ENCODE measurements at regions not wholly inside any gene's neighbourhood (a gene's known extent, or its start where the extent isn't known, plus 50 kb on each side); places are given as distances from the start of the nearest gene placed in this dataset.

DNA sequence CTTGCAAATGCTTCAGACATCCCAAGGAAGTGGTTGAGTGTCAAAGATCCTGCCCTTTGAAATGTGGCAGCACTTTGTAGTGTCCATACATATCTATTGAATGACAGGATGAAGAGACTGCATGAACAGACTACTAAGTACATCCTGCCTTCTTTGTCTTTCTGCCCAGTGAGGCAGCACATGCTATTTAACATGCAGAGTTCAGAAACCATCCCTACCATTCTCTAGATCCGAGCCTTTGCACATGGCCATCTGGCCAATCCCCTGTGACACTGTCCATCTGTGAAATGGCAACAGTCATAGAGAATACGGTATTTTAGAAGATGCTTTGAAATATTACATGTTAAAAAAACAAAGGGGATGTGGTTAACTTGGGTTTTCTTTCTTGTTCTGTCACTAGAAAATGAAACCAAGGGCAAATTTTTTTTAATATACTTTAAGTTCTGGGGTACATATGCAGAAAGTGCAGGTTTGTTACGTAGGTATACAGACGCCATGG is 519.6 kb downstream of the NTRK3 start:
- no peaks in the 10 kb centered on the region for H3K9me3 ChIP-seq (ENCODE audit: control insufficient read depth, low read length)
- 83 to 100% methylated on average over 2 to 3 of the region's 4 CpGs for WGBS, 2 experiments (ENCODE audit: insufficient coverage in 2 of 2)
- H3K27ac ChIP-seq (ENCODE audit: low read depth, low read length, severe bottlenecking), result no peak overlapping the region
- H3K4me3 ChIP-seq (ENCODE audit: extremely low read depth, insufficient read depth, low read length, poor library complexity, severe bottlenecking), result no peak overlapping the region
- H3K4me1 ChIP-seq (ENCODE audit: control insufficient read depth, insufficient read depth, low read length, poor library complexity, severe bottlenecking), result peaks cover 35% of the 10 kb centered on the region
- H3K36me3 ChIP-seq (ENCODE audit: control insufficient read depth, insufficient read depth, low read length), result no peaks in the 10 kb centered on the region

DNA sequence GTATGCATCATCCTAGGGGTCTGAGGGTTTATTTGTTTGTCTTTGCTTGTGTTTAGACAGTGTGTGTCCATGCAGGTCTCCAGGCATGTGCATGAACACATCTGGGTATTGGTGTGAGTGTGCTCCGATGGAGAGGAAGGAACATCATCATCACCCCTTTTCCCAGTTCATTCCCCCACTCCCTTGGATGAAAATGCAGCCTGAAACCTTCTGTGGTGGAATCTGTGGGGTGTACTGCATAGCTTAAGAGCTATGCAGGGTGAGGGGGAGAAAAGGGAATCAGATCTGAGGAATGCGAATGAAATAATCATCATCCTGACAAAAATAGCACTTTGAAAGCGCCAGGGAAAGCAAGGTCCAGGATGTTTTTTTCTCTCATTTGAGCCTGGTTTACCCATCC is 520.1 kb downstream of the NTRK3 start:
- Histone ChIP-seq H3K36me3 (ENCODE audit: control insufficient read depth, insufficient read depth, low read length) (no peaks in the 10 kb centered on the region), H3K4me1 (ENCODE audit: control insufficient read depth, insufficient read depth, low read length, poor library complexity, severe bottlenecking) (peaks cover 38% of the 10 kb centered on the region), H3K9me3 (ENCODE audit: control insufficient read depth, low read length) (no peaks in the 10 kb centered on the region), H3K27ac (ENCODE audit: low read depth, low read length, severe bottlenecking) (no peak overlapping the region), H3K4me3 (ENCODE audit: extremely low read depth, insufficient read depth, low read length, poor library complexity, severe bottlenecking) (no peak overlapping the region)
- WGBS, 2 experiments (ENCODE audit: insufficient coverage in 2 of 2), result 71 to 90% methylated on average over 2 of the region's 3 CpGs

DNA sequence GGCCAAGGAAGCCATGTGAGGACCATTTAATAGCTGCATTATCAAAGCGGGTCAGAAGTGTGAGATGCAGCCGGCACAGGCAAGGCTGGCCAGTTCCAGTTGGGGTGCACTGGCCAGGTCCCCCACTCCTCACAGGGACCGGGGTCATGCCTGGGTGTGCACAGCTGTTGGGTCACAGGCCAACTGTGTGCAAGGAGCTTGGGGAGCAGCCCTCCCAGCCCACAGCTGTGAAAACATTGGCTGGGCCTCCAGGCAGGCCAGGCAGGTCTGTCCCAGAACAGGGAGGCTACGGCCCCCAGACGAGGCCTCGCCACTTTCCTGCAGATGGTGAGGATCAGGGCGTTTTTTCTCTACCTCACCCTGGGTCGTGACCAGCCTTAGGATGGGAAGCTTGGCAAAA is 521.0 kb downstream of the NTRK3 start:
- Histone ChIP-seq H3K4me3 (ENCODE audit: extremely low read depth, insufficient read depth, low read length, poor library complexity, severe bottlenecking) (no peak overlapping the region), H3K27ac (ENCODE audit: low read depth, low read length, severe bottlenecking) (no peak overlapping the region), H3K4me1 (ENCODE audit: control insufficient read depth, insufficient read depth, low read length, poor library complexity, severe bottlenecking) (peaks cover 34% of the 10 kb centered on the region), H3K9me3 (ENCODE audit: control insufficient read depth, low read length) (no peaks in the 10 kb centered on the region), H3K36me3 (ENCODE audit: control insufficient read depth, insufficient read depth, low read length) (no peaks in the 10 kb centered on the region)
- WGBS, 2 experiments (ENCODE audit: insufficient coverage in 2 of 2), result 95 to 100% methylated on average over 4 to 6 of the region's 8 CpGs

DNA sequence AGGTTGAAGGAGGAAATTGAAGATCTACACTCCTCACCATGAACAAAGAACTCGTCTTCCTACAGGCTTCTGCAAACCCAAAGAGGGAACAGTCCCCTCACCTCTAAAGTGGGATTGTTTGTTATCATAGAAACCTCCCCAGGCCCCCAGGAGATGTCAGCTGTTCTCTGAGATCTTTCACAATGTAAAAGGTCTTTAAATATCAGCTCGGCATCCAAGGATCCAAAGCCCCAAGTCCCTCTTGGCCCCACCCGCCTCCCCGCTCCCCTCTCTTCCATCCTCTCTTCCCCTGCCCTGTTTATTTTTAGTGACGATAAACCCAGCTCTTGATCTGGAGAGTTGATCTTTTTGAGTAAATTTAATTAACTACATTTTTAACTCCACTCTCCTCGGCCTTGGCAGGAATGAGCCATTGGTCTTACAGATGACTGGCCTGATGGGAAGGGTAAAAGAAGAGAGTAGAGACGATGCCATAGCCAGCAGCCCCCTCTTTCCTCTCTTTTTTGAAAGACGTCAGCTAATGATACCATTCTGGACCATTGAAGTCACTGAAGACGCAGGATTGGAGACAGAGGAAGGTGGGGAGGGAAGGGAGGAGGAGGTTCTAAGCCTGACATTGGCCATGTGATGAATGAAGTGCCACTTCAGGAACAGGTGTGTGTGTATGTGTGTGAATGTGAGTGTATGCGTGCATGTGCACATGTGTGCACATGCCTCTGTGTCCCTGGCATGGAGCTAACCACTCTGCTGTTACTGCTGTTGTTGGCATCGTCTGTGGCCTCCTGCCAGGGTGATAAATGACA is 521.8 kb downstream of the NTRK3 start:
- H3K9me3 ChIP-seq (ENCODE audit: control insufficient read depth, low read length), result no peaks in the 10 kb centered on the region
- no peaks in the 10 kb centered on the region for H3K36me3 ChIP-seq (ENCODE audit: control insufficient read depth, insufficient read depth, low read length)
- H3K4me3 ChIP-seq (ENCODE audit: extremely low read depth, insufficient read depth, low read length, poor library complexity, severe bottlenecking), result no peak overlapping the region
- H3K27ac ChIP-seq (ENCODE audit: low read depth, low read length, severe bottlenecking), result no peak overlapping the region
- H3K4me1 ChIP-seq (ENCODE audit: control insufficient read depth, insufficient read depth, low read length, poor library complexity, severe bottlenecking), result peaks cover 41% of the 10 kb centered on the region
- WGBS, 2 experiments (ENCODE audit: insufficient coverage in 2 of 2), result 95 to 98% methylated on average over 4 to 6 of the region's 11 CpGs

DNA sequence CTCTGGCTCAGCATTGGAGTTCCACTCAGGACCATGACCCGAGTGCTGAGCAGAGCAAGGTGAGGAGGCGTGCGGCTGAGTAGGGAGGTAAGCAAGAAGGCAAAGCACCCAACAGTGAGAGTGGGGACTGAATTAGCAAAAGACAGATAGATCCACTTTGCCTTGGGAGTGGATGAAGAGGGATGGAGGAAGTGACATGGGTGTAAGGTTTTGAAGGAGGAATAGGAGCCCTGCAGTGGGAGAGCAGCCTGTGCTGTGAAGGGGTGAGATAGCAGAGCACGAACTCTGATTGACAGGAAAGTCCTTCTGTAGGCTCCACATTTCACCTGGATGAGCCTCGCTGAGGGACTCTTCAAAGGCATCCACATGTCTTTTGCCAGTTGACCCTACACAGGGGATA is 522.6 kb downstream of the NTRK3 start:
- H3K4me3 ChIP-seq (ENCODE audit: extremely low read depth, insufficient read depth, low read length, poor library complexity, severe bottlenecking), result no peak overlapping the region
- peaks cover 41% of the 10 kb centered on the region for H3K4me1 ChIP-seq (ENCODE audit: control insufficient read depth, insufficient read depth, low read length, poor library complexity, severe bottlenecking)
- 89 to 97% methylated on average over 5 of the region's 5 CpGs for WGBS, 2 experiments (ENCODE audit: insufficient coverage in 2 of 2)
- no peak overlapping the region for H3K27ac ChIP-seq (ENCODE audit: low read depth, low read length, severe bottlenecking)
- H3K36me3 ChIP-seq (ENCODE audit: control insufficient read depth, insufficient read depth, low read length), result no peaks in the 10 kb centered on the region
- no peaks in the 10 kb centered on the region for H3K9me3 ChIP-seq (ENCODE audit: control insufficient read depth, low read length)

DNA sequence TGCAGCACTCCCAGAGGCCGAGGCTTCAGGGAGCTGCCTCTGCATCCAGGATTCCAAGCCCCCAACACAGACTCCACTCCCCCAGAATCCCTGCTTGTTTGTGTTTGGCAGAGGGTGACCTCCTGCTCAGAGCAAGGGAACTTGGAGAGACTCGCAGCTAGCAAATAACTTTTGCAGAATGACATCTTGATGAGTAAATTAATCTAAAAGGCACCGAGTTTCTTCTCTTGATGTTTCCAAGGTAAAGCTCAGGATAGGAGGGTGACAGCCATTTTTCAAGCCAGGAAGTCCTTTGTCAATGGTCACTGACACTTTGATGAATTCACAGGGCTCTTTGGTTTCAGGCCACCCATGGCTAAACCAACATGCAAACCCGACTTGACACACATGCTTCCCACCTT is 523.0 kb downstream of the NTRK3 start:
- Histone ChIP-seq H3K9me3 (ENCODE audit: control insufficient read depth, low read length) (no peaks in the 10 kb centered on the region), H3K27ac (ENCODE audit: low read depth, low read length, severe bottlenecking) (peak overlapping the region; percentile 57), H3K4me3 (ENCODE audit: extremely low read depth, insufficient read depth, low read length, poor library complexity, severe bottlenecking) (no peak overlapping the region), H3K36me3 (ENCODE audit: control insufficient read depth, insufficient read depth, low read length) (no peaks in the 10 kb centered on the region), H3K4me1 (ENCODE audit: control insufficient read depth, insufficient read depth, low read length, poor library complexity, severe bottlenecking) (peaks cover 41% of the 10 kb centered on the region)
- 73 to 75% methylated on average over 2 of the region's 4 CpGs for WGBS, 2 experiments (ENCODE audit: insufficient coverage in 2 of 2)

DNA sequence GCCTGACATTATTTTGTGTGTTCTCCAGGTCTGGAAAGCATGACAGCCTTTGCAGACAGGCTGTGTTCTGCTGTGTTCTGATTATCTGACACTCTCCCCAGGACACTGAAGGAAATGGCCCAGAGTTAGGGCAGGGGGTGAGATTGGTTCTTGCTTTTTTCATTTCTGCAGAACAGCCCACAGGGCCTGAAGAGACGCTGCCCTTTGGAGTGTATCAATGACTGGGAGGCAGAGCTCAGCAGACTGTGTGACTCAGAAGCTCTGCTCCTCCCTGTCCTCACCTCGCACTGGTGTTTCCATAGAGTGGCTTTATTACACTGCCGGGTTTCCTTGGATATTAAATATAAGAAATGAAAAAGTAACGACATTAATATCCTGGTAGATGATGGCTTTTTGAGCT is 523.6 kb downstream of the NTRK3 start:
- Histone ChIP-seq H3K9me3 (ENCODE audit: control insufficient read depth, low read length) (no peaks in the 10 kb centered on the region), H3K36me3 (ENCODE audit: control insufficient read depth, insufficient read depth, low read length) (no peaks in the 10 kb centered on the region), H3K4me1 (ENCODE audit: control insufficient read depth, insufficient read depth, low read length, poor library complexity, severe bottlenecking) (peaks cover 41% of the 10 kb centered on the region), H3K27ac (ENCODE audit: low read depth, low read length, severe bottlenecking) (peak overlapping the region; percentile 57), H3K4me3 (ENCODE audit: extremely low read depth, insufficient read depth, low read length, poor library complexity, severe bottlenecking) (no peak overlapping the region)
- 29 to 40% methylated on average over 1 to 3 of the region's 4 CpGs for WGBS, 2 experiments (ENCODE audit: insufficient coverage in 2 of 2)

DNA sequence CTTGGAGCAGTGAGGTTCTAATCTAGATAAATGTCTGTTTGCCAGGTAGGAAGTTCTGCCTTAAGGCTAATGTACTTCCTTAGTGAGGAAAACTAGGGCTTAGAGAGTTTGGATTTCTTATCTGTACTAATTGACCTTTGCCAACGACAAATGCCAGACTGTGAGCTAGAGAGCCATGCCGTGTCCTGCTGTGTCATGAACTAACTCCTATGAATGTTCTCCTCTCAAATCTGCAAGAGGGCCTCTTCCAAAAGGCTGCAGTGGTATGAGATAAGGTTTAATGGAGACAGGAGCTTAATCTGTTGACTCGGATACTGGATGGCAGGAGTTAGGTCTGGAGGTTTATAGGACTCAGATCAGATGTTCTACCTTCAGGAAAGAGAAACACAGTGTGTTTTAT is 524.9 kb downstream of the NTRK3 start:
- H3K9me3 ChIP-seq (ENCODE audit: control insufficient read depth, low read length), result no peaks in the 10 kb centered on the region
- H3K4me1 ChIP-seq (ENCODE audit: control insufficient read depth, insufficient read depth, low read length, poor library complexity, severe bottlenecking), result peaks cover 38% of the 10 kb centered on the region
- H3K4me3 ChIP-seq (ENCODE audit: extremely low read depth, insufficient read depth, low read length, poor library complexity, severe bottlenecking), result no peak overlapping the region
- H3K27ac ChIP-seq (ENCODE audit: low read depth, low read length, severe bottlenecking), result no peak overlapping the region
- H3K36me3 ChIP-seq (ENCODE audit: control insufficient read depth, insufficient read depth, low read length), result no peaks in the 10 kb centered on the region
- 90 to 96% methylated on average over 2 to 3 of the region's 3 CpGs for WGBS, 2 experiments (ENCODE audit: insufficient coverage in 2 of 2)

DNA sequence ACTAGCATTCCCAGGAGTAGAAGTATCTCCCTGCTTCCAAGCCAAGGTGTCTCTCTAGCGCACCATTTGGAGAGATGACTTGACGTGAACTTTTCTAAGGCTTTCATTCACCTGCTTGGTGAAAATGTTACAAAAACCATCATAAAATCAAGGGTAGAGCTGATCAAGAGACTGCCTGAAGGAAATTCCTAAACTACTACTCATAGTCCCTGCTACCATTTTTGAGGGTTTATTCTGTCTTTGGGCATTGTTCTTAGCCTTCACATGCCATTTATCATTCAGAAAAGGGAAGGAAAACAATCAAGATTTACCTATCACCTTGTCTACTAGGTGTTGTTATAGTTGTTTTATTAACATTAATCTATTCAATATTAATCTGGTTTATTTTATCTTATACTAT is 525.8 kb downstream of the NTRK3 start:
- no peaks in the 10 kb centered on the region for H3K36me3 ChIP-seq (ENCODE audit: control insufficient read depth, insufficient read depth, low read length)
- H3K4me3 ChIP-seq (ENCODE audit: extremely low read depth, insufficient read depth, low read length, poor library complexity, severe bottlenecking), result no peak overlapping the region
- H3K4me1 ChIP-seq (ENCODE audit: control insufficient read depth, insufficient read depth, low read length, poor library complexity, severe bottlenecking), result peaks cover 31% of the 10 kb centered on the region
- 100% methylated on average over 1 of the region's 2 CpGs; no CpG with 5 or more reads in 1 of the 2 experiments for WGBS, 2 experiments (ENCODE audit: insufficient coverage in 2 of 2)
- no peak overlapping the region for H3K27ac ChIP-seq (ENCODE audit: low read depth, low read length, severe bottlenecking)
- H3K9me3 ChIP-seq (ENCODE audit: control insufficient read depth, low read length), result no peaks in the 10 kb centered on the region

DNA sequence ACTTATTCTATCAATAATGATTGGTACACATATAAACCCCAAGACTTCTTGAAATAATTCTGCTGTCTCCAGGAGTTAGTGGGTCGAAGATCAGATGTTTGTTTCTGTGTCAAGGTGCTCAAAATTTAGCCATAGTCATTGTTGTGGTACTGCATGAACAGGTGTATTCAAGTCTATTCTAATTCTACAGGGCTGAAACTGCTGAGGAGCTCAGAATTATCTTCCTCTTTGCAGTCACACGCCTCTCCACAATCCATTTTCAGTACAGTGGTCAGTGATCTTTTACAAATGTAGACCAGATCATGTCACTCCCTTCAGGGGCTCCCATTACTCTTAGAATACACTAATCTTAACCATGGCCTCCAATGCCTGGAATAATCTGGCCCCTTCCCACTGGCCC is 527.5 kb downstream of the NTRK3 start:
- Histone ChIP-seq H3K4me3 (ENCODE audit: extremely low read depth, insufficient read depth, low read length, poor library complexity, severe bottlenecking) (no peak overlapping the region), H3K9me3 (ENCODE audit: control insufficient read depth, low read length) (no peaks in the 10 kb centered on the region)
- 86 to 100% methylated on average over 1 of the region's 2 CpGs for WGBS, 2 experiments (ENCODE audit: insufficient coverage in 2 of 2)

DNA sequence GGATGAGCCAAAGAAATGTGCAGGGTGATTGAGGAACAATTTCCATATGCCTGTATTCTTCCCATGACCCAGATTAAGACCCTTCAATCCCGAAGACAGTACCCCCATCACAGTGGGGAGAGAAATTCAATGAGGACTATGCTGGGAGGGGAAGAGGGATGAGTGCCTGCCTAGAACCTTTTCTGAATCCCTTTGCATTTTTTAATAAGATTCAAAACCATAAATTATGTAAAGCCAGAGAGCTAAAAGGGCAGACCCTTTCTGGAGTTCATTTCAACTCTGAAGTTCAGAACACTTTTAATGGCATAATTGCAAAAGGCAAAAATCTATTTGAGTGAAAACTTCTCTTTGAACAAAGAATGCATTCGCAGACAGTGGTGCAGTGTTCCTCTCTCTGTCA is 529.5 kb downstream of the NTRK3 start:
- no peak overlapping the region for H3K27ac ChIP-seq (ENCODE audit: low read depth, low read length, severe bottlenecking)
- H3K9me3 ChIP-seq (ENCODE audit: control insufficient read depth, low read length), result no peaks in the 10 kb centered on the region
- H3K36me3 ChIP-seq (ENCODE audit: control insufficient read depth, insufficient read depth, low read length), result no peaks in the 10 kb centered on the region
- H3K4me1 ChIP-seq (ENCODE audit: control insufficient read depth, insufficient read depth, low read length, poor library complexity, severe bottlenecking), result peaks cover 15% of the 10 kb centered on the region
- WGBS, 2 experiments (ENCODE audit: insufficient coverage in 2 of 2), result 33 to 75% methylated on average over 1 of the region's 2 CpGs
- no peak overlapping the region for H3K4me3 ChIP-seq (ENCODE audit: extremely low read depth, insufficient read depth, low read length, poor library complexity, severe bottlenecking)

More for the DNA sequence above, 527.5 kb downstream of the NTRK3 start:
- no peak overlapping the region for H3K27ac ChIP-seq (ENCODE audit: low read depth, low read length, severe bottlenecking)
- H3K36me3 ChIP-seq (ENCODE audit: control insufficient read depth, insufficient read depth, low read length), result no peaks in the 10 kb centered on the region
- H3K4me1 ChIP-seq (ENCODE audit: control insufficient read depth, insufficient read depth, low read length, poor library complexity, severe bottlenecking), result peaks cover 29% of the 10 kb centered on the region

Data from mesodermal cell (in vitro differentiated cells).